GM19035 (cell line): ENCODE measurements at regions not wholly inside any gene's neighbourhood (a gene's known extent, or its start where the extent isn't known, plus 50 kb on each side); places are given as distances from the start of the nearest gene placed in this dataset.
"Not testable (repeated sequence)": the region's sequence is repeated elsewhere in the genome, so short reads cannot be mapped to it uniquely, and the experiment has no call there.

Source experiments
- ATAC-seq: cut with Tn5 transposase; IDR thresholded peaks from one replicate; pipeline ENCODE4 v1.9.1; 2021; ENCODE audit not compliant: unreplicated experiment

GRCh38 chr17:14744761-14745473 lies 444.0 kb downstream of the HS3ST3B1 start:
- peak; percentile 56 for ATAC-seq

GRCh38 chr17:14741491-14741890 lies 440.6 kb downstream of the HS3ST3B1 start:
- no peak for ATAC-seq

- no peak for ATAC-seq
These were observed 439.0 kb downstream of the HS3ST3B1 start for GRCh38 chr17:14739656-14740431.

GRCh38 chr17:14738652-14738988 lies 437.7 kb downstream of the HS3ST3B1 start:
- ATAC-seq: no peak

- ATAC-seq: peak; percentile 83
These were observed 437.2 kb downstream of the HS3ST3B1 start for GRCh38 chr17:14737984-14738651.

GRCh38 chr17:14736631-14737030 lies 435.8 kb downstream of the HS3ST3B1 start:
- ATAC-seq: no peak

- no peak for ATAC-seq
These were observed 432.5 kb downstream of the HS3ST3B1 start for GRCh38 chr17:14733376-14733775.

- no peak for ATAC-seq
These were observed 431.3 kb downstream of the HS3ST3B1 start for GRCh38 chr17:14732211-14732610.

GRCh38 chr17:14731591-14731990 lies 430.7 kb downstream of the HS3ST3B1 start:
- no peak for ATAC-seq

- no peak for ATAC-seq
These were observed 429.9 kb downstream of the HS3ST3B1 start for GRCh38 chr17:14730821-14731220.

- ATAC-seq: no peak
These were observed 424.8 kb downstream of the HS3ST3B1 start for GRCh38 chr17:14725729-14726128.

GRCh38 chr17:14724770-14725169 lies 423.9 kb downstream of the HS3ST3B1 start:
- ATAC-seq: no peak

GRCh38 chr17:14723349-14723748 lies 422.5 kb downstream of the HS3ST3B1 start:
- ATAC-seq: not testable (repeated sequence)

GRCh38 chr17:14719942-14720341 lies 419.1 kb downstream of the HS3ST3B1 start:
- no peak for ATAC-seq

- no peak for ATAC-seq
These were observed 417.0 kb downstream of the HS3ST3B1 start for GRCh38 chr17:14717859-14718258.

- no peak for ATAC-seq
These were observed 414.7 kb downstream of the HS3ST3B1 start for GRCh38 chr17:14715561-14715960.

- ATAC-seq: no peak
These were observed 411.7 kb downstream of the HS3ST3B1 start for GRCh38 chr17:14712611-14713021.

GRCh38 chr17:14704121-14704520 lies 403.2 kb downstream of the HS3ST3B1 start:
- ATAC-seq: no peak

- ATAC-seq: no peak
These were observed 401.0 kb downstream of the HS3ST3B1 start for GRCh38 chr17:14701886-14702285.

- no peak for ATAC-seq
These were observed 398.8 kb downstream of the HS3ST3B1 start for GRCh38 chr17:14699574-14700185.

- ATAC-seq: no peak
These were observed 392.5 kb downstream of the HS3ST3B1 start for GRCh38 chr17:14693382-14693781.
